H1 (cell line): ENCODE measurements at regions not wholly inside any gene's neighbourhood (a gene's known extent, or its start where the extent isn't known, plus 50 kb on each side); places are given as distances from the start of the nearest gene placed in this dataset.
A peak's percentile ranks its signal among the peaks of the same experiment; 100 is the strongest.

ENCODE experiments used
- CTCF ChIA-PET: fragments of 300-600 bp; sonication (Branson Sonifier 250); formaldehyde crosslinking; loops from one replicate; lab custom pipeline; 2021; ENCODE audit not compliant: partially characterized antibody; lab: Charles Lee
- POLR2A ChIA-PET: fragments of 300-600 bp; sonication (Branson Sonifier 250); formaldehyde crosslinking; loops from one replicate; lab custom pipeline; 2021; ENCODE audit warnings: inconsistent platforms; ENCODE audit not compliant: partially characterized antibody; lab: Charles Lee
- DNase-seq, 2 experiments: peaks; one replicate each; pipeline versions ENCODE4 v3.0.0 to v3.0.0-alpha.2; 2010 to 2022; ENCODE audit warnings: low spot score in 2 of 2, low read depth in 1 of 2, mixed read lengths in 1 of 2
- FAIRE-seq: peaks from 2 replicates; lab custom pipeline; 2011; peaks lifted over from hg19 to GRCh38; lab: Jason Lieb, UNC
- H2AFZ ChIP-seq: 2 replicates; pipeline ENCODE4 v1.8.1; 2012; ENCODE audit warnings: low read length, inconsistent platforms
- H2AK5ac ChIP-seq: 2 replicates; pipeline ENCODE4 v1.6.1; 2013; ENCODE audit warnings: low read depth, low read length
- H2BK120ac ChIP-seq: replicated peaks from 2 replicates; pipeline ENCODE3; 2013; ENCODE audit warnings: low read depth, low read length, inconsistent platforms
- H2BK12ac ChIP-seq: 2 replicates; pipeline ENCODE4 v1.6.1; 2013; ENCODE audit warnings: low read depth, low read length
- H2BK15ac ChIP-seq: 2 replicates; pipeline ENCODE4 v1.6.1; 2013; ENCODE audit warnings: low read length
- H2BK20ac ChIP-seq: 2 replicates; pipeline ENCODE4 v1.6.1; 2013; ENCODE audit warnings: low read length
- H2BK5ac ChIP-seq: 2 replicates; pipeline ENCODE4 v1.6.1; 2013; ENCODE audit warnings: low read depth, low read length
- H3K14ac ChIP-seq: 2 replicates; pipeline ENCODE4 v1.6.1; 2013; ENCODE audit warnings: inconsistent platforms; ENCODE audit not compliant: insufficient read length
- H3K18ac ChIP-seq: 2 replicates; pipeline ENCODE4 v1.6.1; 2013; ENCODE audit warnings: low read length; ENCODE audit errors: extremely low read depth
- H3K23ac ChIP-seq: 2 replicates; pipeline ENCODE4 v1.6.1; 2013; ENCODE audit warnings: inconsistent platforms; ENCODE audit not compliant: insufficient read length
- H3K23me2 ChIP-seq: 2 replicates; pipeline ENCODE4 v1.6.1; 2013; ENCODE audit warnings: low read depth, low read length
- H3K27ac ChIP-seq: 2 replicates; pipeline ENCODE4 v1.6.1; 2011; ENCODE audit warnings: low read depth, low read length, inconsistent platforms
- H3K27me3 ChIP-seq, 4 experiments: replicated peaks in 1 of 4; 1 replicate in 1 of 4; 2 replicates in 3 of 4; pipeline versions ENCODE4 v1.6.1 to v1.8.1; 2011 to 2013; ENCODE audit warnings: low read length in 3 of 4, mild to moderate bottlenecking in 3 of 4, inconsistent platforms in 2 of 4, mixed read lengths in 2 of 4, moderate library complexity in 1 of 4; ENCODE audit not compliant: control insufficient read depth in 3 of 4, insufficient read depth in 3 of 4; ENCODE audit errors: extremely low read depth in 1 of 4
- H3K36me3 ChIP-seq, 4 experiments: 2 replicates each; pipeline versions ENCODE4 v1.6.1 to v1.8.1; 2011 to 2013; ENCODE audit warnings: mild to moderate bottlenecking in 4 of 4, low read length in 3 of 4, moderate library complexity in 2 of 4, control low read depth in 1 of 4, inconsistent platforms in 1 of 4; ENCODE audit not compliant: insufficient read depth in 4 of 4, control insufficient read depth in 2 of 4
- H3K4ac ChIP-seq: replicated peaks from 2 replicates; pipeline ENCODE3; 2013; ENCODE audit warnings: low read length, low read depth, mixed read lengths, inconsistent platforms; ENCODE audit not compliant: insufficient read length
- H3K4me1 ChIP-seq, 4 experiments: replicated peaks in 1 of 4; 1 replicate in 1 of 4; 2 replicates in 3 of 4; pipeline versions ENCODE4 v1.6.1 to v1.8.1; 2011 to 2013; ENCODE audit warnings: low read length in 3 of 4, inconsistent platforms in 2 of 4, mixed read lengths in 1 of 4; ENCODE audit not compliant: insufficient read depth in 4 of 4, control insufficient read depth in 3 of 4
- H3K4me2 ChIP-seq, 2 experiments: 2 replicates each; pipeline versions ENCODE4 v1.6.1 to v1.8.1; 2011 to 2013; ENCODE audit warnings: low read depth in 2 of 2, low read length in 2 of 2, control low read depth in 1 of 2, inconsistent platforms in 1 of 2, mild to moderate bottlenecking in 1 of 2; ENCODE audit not compliant: insufficient read depth in 1 of 2
- H3K4me3 ChIP-seq, 4 experiments: fragments of 200-600, 300-600 bp in 1 of 4; sonication (generic), shearing (Covaris generic), sonication (Bioruptor Twin) in 1 of 4; 2 replicates each; pipeline versions ENCODE4 v1.5.1 to v1.8.1; 2011 to 2016; ENCODE audit warnings: low read length in 4 of 4, low read depth in 3 of 4, control low read depth in 2 of 4, inconsistent platforms in 2 of 4, mild to moderate bottlenecking in 2 of 4, mixed read lengths in 1 of 4, moderate library complexity in 1 of 4; ENCODE audit not compliant: insufficient read depth in 2 of 4; ENCODE audit errors: extremely low read depth in 1 of 4
- H3K56ac ChIP-seq: replicated peaks from 2 replicates; pipeline ENCODE3; 2013; ENCODE audit warnings: low read depth, mild to moderate bottlenecking, mixed read lengths, low read length, inconsistent platforms; ENCODE audit not compliant: insufficient read length
- H3K79me1 ChIP-seq: 2 replicates; pipeline ENCODE4 v1.6.1; 2013; ENCODE audit warnings: low read depth, low read length, control low read depth
- H3K79me2 ChIP-seq, 2 experiments: 2 replicates each; pipeline versions ENCODE4 v1.6.1 to v1.8.1; 2012 to 2013; ENCODE audit warnings: low read length in 2 of 2, mild to moderate bottlenecking in 2 of 2, inconsistent platforms in 1 of 2; ENCODE audit not compliant: insufficient read depth in 2 of 2, control insufficient read depth in 1 of 2
- H3K9ac ChIP-seq, 4 experiments: replicated peaks in 1 of 4; 1 replicate in 1 of 4; 2 replicates in 3 of 4; pipeline versions ENCODE4 v1.6.1 to v1.8.1; 2011 to 2013; ENCODE audit warnings: low read depth in 3 of 4, low read length in 3 of 4, control low read depth in 2 of 4, mild to moderate bottlenecking in 2 of 4, moderate library complexity in 2 of 4, inconsistent platforms in 1 of 4; ENCODE audit errors: extremely low read depth in 1 of 4
- H3K9me3 ChIP-seq, 2 experiments: 2 replicates each; pipeline versions ENCODE4 v1.6.1 to v1.8.1; 2012 to 2013; ENCODE audit warnings: mild to moderate bottlenecking in 2 of 2, moderate library complexity in 2 of 2, control low read depth in 1 of 2, inconsistent platforms in 1 of 2, low read depth in 1 of 2, low read length in 1 of 2, mixed read lengths in 1 of 2; ENCODE audit not compliant: insufficient read depth in 2 of 2
- H4K20me1 ChIP-seq, 2 experiments: replicated peaks in 1 of 2; 2 replicates each; pipeline versions ENCODE3 to v1.8.1; 2011 to 2013; ENCODE audit warnings: inconsistent platforms in 2 of 2, low read length in 2 of 2, mild to moderate bottlenecking in 1 of 2; ENCODE audit not compliant: insufficient read depth in 2 of 2, control insufficient read depth in 1 of 2
- H4K5ac ChIP-seq: 2 replicates; pipeline ENCODE4 v1.6.1; 2013; ENCODE audit warnings: low read length, low read depth, mixed read lengths, inconsistent platforms; ENCODE audit not compliant: insufficient read length
- H4K8ac ChIP-seq: 2 replicates; pipeline ENCODE4 v1.8.0; 2013; ENCODE audit warnings: mild to moderate bottlenecking, moderate library complexity, low read length, inconsistent platforms; ENCODE audit not compliant: insufficient read depth; ENCODE audit errors: extremely low read depth
- H4K91ac ChIP-seq: replicated peaks from 2 replicates; pipeline ENCODE3; 2013; ENCODE audit warnings: low read length, mixed read lengths, inconsistent platforms; ENCODE audit not compliant: insufficient read length
- CTCF ChIP-seq, 3 experiments: IDR thresholded peaks; 1 replicate in 2 of 3; 2 replicates in 1 of 3; pipeline versions ENCODE4 v1.5.1 to v1.6.1; 2011; ENCODE audit warnings: low read length in 3 of 3, mild to moderate bottlenecking in 3 of 3, inconsistent platforms in 2 of 3, low read depth in 1 of 3, moderate library complexity in 1 of 3; ENCODE audit not compliant: insufficient read depth in 1 of 3; ENCODE audit errors: control extremely low read depth in 1 of 3
- JUN ChIP-seq: IDR thresholded peaks from 2 replicates; pipeline ENCODE4 v1.6.1; 2011; ENCODE audit warnings: low read depth, mild to moderate bottlenecking, improper control_type of control experiment, low read length
- POLR2A ChIP-seq, 2 experiments: IDR thresholded peaks; 1 replicate in 1 of 2; 2 replicates in 1 of 2; pipeline ENCODE4 v1.6.1; 2011; ENCODE audit warnings: low read depth in 2 of 2, low read length in 2 of 2, mild to moderate bottlenecking in 2 of 2; ENCODE audit errors: control extremely low read depth in 1 of 2
- RAD21 ChIP-seq, 2 experiments: IDR thresholded peaks in 1 of 2; conservative IDR thresholded peaks in 1 of 2; 2 replicates each; pipeline ENCODE4 v1.6.1; 2011; ENCODE audit warnings: low read depth in 2 of 2, low read length in 2 of 2, improper control_type of control experiment in 1 of 2, inconsistent platforms in 1 of 2, mild to moderate bottlenecking in 1 of 2, moderate library complexity in 1 of 2
- WGBS, 2 experiments: shearing (Covaris generic) in 1 of 2; methylation state at CpG; one replicate each; pipeline versions ENCODE4 v1.1.6 to v1.1.7; 2013 to 2015; ENCODE audit warnings: low lambda C conversion rate in 2 of 2, mixed read lengths in 2 of 2, inconsistent platforms in 1 of 2, low coverage in 1 of 2, missing lambda C conversion rate in 1 of 2; ENCODE audit not compliant: insufficient replicate concordance in 2 of 2, insufficient coverage in 1 of 2, insufficient read length in 1 of 2; ENCODE audit errors: extremely low coverage in 1 of 2, missing lambda C conversion rate in 1 of 2; 5-methylcytosine and 5-hydroxymethylcytosine counted together

GRCh38 chr15:60212536-60212935 lies 185.2 kb downstream of the ANXA2 start:
- no peaks in the 10 kb centered on the region for H3K36me3 ChIP-seq
- no peak overlapping the region for H3K14ac ChIP-seq
- H4K20me1 ChIP-seq, result no peaks in the 10 kb centered on the region
- H2AFZ ChIP-seq, result no peak overlapping the region
- H4K91ac ChIP-seq, result no peak overlapping the region
- no peak overlapping the region for H4K5ac ChIP-seq
- H3K79me1 ChIP-seq, result no peaks in the 10 kb centered on the region
- no peak overlapping the region for H2AK5ac ChIP-seq
- no peak overlapping the region for H3K4me3 ChIP-seq
- no peak for FAIRE-seq
- DNase-seq, result peak in 1 of 2 experiments; percentile 13
- H3K79me2 ChIP-seq, result no peaks in the 10 kb centered on the region
- 69% methylated on average over 4 of the region's 4 CpGs; no CpG with 5 or more reads in 1 of the 2 experiments for WGBS, 2 experiments
- H3K18ac ChIP-seq, result no peak overlapping the region
- no peak overlapping the region for H2BK12ac ChIP-seq
- H4K8ac ChIP-seq, result no peak overlapping the region
- H2BK20ac ChIP-seq, result no peak overlapping the region
- no peak overlapping the region for H2BK5ac ChIP-seq
- H3K23ac ChIP-seq, result no peak overlapping the region
- no peak overlapping the region for H2BK120ac ChIP-seq
- H3K4me2 ChIP-seq, result no peak overlapping the region
- no peak overlapping the region for H3K4ac ChIP-seq
- no peak overlapping the region for H3K9ac ChIP-seq
- no peaks in the 10 kb centered on the region for H3K4me1 ChIP-seq
- H3K27me3 ChIP-seq, result no peaks in the 10 kb centered on the region
- TF ChIP-seq POLR2A (IDR thresholded peaks at IDR 0.05; ENCODE audit: control extremely low read depth in 1 of 2, low read depth in 2 of 2, low read length in 2 of 2) (no peak), RAD21 (IDR thresholded peaks at IDR 0.05 in 1 of 2, conservative IDR thresholded peaks at IDR 0.05 in 1 of 2; ENCODE audit: low read depth in 2 of 2, low read length in 2 of 2) (peak; percentile 44 to 54), CTCF (IDR thresholded peaks at IDR 0.05; ENCODE audit: control extremely low read depth in 1 of 3, insufficient read depth in 1 of 3, low read depth in 1 of 3, low read length in 3 of 3) (peak; percentile 11 to 43 (median 22); a peak in 3 of 4 replicates), JUN (no peak)
- H3K27ac ChIP-seq, result no peak overlapping the region
- no peaks in the 10 kb centered on the region for H3K9me3 ChIP-seq
- ChIA-PET POLR2A (no interaction called here), CTCF (interaction anchor here (0.6 to 8.3 kb wide), 22 partner anchors 9 to 477 kb away, joined by 3 to 58 read pairs (median 3); no protein-coding TSS in a partner anchor)
- no peaks in the 10 kb centered on the region for H3K23me2 ChIP-seq
- H2BK15ac ChIP-seq, result no peak overlapping the region
- H3K56ac ChIP-seq, result no peak overlapping the region
